ENCODE measurements at regions not wholly inside any gene's neighbourhood (a gene's known extent, or its start where the extent isn't known, plus 50 kb on each side); places are given as distances from the start of the nearest gene placed in this dataset.
"Not testable (repeated sequence)": the region's sequence is repeated elsewhere in the genome, so short reads cannot be mapped to it uniquely, and the experiment has no call there.

DNA sequence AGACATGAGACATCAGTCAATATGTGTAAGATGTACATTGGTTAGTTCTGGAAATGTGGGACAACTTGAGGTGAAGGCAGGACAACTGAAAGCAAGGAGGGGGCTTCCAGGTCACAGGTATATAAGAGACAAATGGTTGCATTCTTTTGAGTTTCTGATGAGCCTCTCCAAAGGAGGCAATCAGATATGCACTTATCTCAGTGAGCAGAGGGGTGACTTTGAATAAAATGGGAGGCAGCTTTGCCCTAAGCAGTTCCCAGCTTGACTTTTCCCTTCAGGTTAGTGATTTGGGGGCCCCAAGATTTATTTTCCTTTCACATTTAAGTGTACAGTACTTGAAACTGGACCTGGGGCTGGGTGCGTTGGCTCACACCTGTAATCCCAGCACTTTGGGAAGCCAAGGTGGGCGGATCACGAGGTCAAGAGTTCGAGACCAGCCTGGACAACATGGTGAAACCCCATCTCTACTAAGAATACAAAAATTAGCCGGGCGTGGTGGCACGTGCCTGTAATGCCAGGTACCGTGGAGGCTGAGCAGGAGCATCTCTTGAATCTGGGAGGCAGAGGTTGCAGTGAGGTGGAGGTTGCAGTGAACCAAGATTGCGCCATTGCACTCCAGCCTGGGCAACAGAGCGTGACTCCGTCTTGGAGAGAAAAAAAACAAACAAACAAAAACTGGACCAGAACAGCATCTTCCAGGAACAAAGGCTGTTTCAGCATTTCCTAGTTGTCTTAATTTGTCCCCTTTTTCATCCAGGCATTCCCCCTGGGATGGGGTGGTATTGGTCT lies 130.9 kb upstream of the ZNF746 start:
- DNase-seq, result not testable (repeated sequence)

GRCh38 chr7:149627911-149628310 lies 130.3 kb upstream of the ZNF746 start:
- DNase-seq, result no peak

DNA sequence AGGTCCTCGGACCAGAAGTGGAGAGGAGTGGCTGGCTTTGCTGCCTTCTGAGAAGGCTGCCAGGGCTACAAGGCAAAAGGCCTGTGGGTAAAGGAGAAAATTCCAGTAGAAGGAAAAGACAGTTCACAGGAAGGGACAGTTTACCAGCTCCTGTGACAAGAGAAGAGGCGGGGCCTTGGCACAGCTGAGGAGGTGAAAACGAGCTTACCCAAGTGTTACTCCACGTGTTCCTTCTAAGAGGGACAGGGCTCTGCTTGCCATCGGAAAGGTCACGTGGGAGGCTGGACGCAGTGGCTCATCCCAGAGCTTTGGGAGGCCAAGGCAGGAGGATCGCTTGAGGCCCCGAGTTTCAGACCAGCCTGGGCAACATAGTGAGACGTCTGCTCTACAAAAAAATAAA lies 129.4 kb upstream of the ZNF746 start:
- no peak for DNase-seq

DNA sequence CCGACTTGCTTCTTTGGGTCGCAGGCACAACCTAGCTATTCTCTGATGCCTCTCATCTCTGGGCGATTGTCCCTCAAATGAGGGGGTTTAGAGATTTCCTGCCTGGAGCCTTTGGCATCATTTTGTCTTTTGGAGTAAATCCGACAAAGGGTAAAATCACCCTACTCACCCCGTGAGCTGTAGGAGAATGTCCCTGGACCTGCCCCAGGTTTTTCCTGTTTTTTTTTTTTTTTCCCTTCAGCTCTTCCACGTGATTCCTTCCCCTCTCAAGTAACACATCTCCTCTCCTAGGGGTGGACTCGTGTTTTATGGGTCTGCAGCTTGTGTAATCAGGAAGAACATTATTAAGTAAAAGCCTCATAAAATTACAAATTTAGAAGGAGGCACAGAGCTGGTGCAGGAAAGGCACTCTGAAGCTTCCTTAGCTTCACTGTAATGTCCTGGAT lies 128.4 kb upstream of the ZNF746 start:
- DNase-seq, result no peak

DNA sequence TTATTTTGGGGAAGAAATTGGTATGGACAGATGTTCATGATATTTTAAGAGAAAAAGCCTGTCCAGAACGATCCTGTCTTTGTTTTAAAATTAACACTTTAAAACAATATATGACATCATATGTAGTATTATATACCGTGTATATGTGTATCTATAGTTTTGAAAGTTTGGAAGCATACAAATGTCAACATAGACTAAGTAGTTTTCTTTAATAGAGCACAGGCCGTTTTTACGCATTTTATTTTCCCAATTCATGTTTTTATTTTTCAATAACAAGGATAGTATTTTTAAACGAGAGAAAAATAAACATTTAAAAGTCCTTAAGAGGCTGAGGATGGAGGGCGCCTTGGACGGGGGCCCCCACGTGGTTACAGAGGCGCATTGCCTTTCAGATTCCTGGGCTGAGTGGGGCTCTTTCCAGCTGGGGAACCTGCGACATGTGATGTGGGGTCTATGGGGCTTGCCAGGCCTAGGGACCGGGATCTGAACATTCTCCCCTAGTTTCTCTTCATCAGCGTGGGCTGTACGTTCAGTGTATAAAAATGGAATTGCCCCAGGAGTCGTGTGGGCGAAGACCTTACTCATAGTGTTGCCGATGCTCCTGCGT lies 127.8 kb upstream of the ZNF746 start:
- DNase-seq, result peak; percentile 50 to 62

DNA sequence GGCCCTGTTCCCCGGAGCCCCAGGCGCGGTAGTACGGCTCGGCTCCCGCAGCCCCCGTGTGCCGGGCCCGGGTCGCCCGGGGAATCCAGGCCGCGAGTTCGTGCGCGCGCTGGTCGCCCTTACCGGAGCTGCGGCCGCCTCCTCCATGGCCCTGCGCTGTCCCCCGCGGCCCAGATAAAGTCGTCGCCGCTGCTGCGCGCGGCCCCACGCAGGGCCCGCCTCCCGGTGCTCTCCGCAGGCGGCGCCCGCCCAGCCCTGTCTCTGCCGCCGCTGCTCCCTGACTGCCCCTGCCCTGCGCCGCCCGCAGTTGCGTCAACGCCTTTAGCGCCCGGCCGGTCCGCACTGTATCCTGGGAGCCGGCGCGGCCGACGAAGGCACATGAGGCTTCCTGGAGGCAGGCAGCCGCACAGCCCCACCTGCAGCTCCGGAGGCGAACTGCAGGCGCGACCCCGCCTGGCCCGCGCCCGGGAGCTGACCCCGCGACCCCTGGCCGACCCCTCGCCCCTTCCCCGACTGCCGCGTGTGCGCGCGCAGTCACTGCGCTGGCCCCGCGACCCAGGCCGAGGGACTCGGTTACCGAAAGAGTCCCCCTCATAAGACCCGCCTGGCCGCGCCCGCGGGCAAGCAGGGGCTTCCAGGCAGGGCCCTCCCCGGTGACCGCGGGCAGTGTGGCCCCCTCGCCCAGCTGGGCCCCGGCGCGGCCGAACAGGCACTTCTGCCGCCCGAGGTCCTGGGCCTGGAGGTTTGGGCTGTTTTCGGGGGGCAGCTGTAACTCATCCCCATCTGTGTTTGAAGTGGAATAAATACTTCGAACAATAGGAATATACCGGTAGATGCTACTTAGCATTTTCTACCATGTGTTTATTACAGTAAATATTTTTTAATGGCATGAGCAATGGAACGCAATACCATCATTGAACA lies 127.1 kb upstream of the ZNF746 start:
- DNase-seq, result peak; percentile 87 to 89

DNA sequence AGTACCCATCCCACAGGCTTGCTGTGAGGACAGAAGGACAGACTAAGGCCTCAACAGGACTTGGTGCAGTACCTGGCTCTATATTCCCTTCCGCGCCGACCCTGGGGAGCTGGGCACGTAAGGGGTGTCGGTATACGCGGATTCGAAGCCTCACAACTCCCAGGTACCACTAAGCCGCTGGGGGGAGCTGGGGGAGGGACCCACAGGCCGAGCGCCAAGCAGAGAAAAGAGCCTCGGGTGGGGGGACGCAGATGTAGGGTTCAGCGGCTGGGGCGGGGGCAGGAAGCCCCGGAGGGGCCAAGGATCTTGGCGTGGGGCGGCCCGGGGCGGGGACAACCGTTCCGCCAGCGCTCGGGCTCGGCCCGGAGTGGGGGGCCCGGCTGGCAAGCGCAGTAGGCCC lies 126.4 kb upstream of the ZNF746 start:
- DNase-seq, result peak in 1 of 2 donors; percentile 14

GRCh38 chr7:149623262-149623997 lies 125.8 kb upstream of the ZNF746 start:
- DNase-seq, result not testable (repeated sequence)

GRCh38 chr7:149622444-149623210 lies 125.0 kb upstream of the ZNF746 start:
- no peak for DNase-seq

GRCh38 chr7:149621776-149622175 lies 124.2 kb upstream of the ZNF746 start:
- peak in 1 of 2 donors; percentile 33 for DNase-seq

GRCh38 chr7:149620961-149621360 lies 123.4 kb upstream of the ZNF746 start:
- DNase-seq, result peak; percentile 47 to 56

GRCh38 chr7:149616898-149617297 lies 119.3 kb upstream of the ZNF746 start:
- DNase-seq, result no peak

GRCh38 chr7:149615690-149616270 lies 118.2 kb upstream of the ZNF746 start:
- no peak for DNase-seq

DNA sequence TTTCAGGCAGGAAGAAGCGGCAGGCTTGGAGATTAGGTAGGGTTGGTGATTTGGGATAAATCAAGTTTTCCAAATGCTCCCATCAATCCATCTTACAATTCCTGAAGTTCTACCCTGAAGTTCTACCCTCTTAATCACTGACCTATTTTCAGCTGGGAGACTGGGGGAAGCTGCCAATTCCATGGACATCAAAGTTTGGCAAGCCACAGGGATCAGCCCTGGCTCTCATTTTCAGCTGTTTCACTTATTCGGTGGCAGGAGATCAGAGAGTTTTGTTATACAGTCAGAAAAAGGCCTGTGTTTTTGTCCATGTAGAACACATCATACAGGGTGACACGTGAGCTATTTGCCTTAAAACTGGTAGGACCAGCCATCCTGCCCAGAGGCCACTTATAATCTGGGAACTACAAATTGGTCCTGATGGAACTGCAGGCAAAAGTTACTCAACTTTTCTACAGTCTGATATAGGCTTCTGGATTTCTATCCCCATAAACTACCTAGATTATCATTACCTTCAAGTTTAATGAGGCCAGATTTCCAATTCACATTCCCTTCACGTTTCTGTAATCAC lies 112.9 kb upstream of the ZNF746 start:
- DNase-seq, result no peak

DNA sequence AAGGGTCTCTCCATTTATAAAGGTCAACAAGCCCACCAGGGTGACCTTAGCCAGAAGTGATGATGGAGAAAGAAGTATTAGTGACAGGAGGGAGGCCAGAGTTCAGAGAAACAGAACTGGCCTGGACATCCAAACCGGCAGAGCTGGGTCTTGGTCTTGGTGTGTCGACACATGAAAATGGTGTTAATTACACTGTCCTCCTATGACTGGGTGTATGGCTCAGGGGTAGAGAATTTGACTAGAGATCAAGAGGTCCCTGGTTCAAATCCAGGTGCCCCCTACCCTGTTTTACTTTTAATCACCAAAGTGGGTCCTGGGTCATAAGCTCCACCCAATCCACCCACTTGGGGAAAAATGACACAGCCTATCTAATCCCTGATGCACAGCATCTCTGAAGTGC lies 110.6 kb upstream of the ZNF746 start:
- no peak for DNase-seq

GRCh38 chr7:149607683-149608082 lies 110.1 kb upstream of the ZNF746 start:
- DNase-seq, result no peak

GRCh38 chr7:149606826-149607225 lies 109.2 kb upstream of the ZNF746 start:
- no peak for DNase-seq

- no peak for DNase-seq
Measured at GRCh38 chr7:149605696-149606095, 108.1 kb upstream of the ZNF746 start.

DNA sequence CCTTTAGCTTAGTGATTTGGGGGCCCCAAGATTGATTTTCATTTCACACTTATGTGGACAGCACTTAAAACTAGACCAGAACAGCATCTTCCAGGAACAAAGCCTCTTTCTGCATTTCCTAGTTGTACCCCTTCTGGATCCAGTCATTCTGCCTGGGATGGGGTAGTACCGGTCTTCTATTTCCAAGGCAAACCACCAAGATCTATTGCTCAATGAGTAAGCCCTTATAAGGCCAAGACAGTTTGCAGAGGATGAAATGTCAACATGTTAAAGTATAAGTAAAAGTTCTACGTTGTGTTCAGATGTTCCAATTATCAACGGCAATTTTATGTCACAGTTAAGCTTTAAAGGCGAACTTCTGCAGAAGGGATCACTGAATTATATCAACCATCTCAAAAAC lies 106.9 kb upstream of the ZNF746 start:
- DNase-seq, result no peak

DNA sequence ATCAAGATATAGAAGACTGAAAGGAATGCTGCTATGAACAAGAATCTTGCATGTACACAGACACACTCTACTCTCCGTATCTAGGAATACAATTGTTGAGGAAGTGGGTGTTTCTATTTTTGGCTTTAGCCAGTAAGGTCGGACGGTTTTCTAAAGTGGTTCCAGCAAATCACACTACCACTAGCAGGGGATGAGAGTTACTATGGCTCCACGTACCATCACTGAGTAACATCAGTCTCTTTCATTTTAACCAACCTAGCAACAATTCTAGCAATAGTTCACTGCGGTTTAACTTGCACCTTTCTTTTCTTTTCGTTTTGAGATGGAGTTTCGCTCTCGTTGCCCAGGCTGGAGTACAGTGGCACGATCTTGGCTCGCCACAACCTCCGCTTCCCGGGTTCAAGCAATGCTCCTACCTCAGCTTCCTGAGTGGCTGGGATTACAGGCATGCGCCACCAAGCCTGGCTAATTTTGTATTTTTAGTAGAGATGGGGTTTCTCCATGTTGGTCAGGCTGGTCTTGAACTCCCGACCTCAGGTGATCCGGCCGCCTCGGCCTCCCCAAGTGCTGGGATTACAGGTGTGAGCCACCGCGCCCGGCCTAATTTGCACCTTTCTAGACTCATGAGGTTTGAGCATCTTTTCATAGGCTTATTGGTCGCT lies 103.2 kb upstream of the ZNF746 start:
- peak in 1 of 2 donors; percentile 43 for DNase-seq
